ENCODE measurements at regions not wholly inside any gene's neighbourhood (a gene's known extent, or its start where the extent isn't known, plus 50 kb on each side); places are given as distances from the start of the nearest gene placed in this dataset.

- DNase-seq (ENCODE audit: low read depth): no peak
- no peak overlapping the region for H3K4me3 ChIP-seq (ENCODE audit: control insufficient read depth, low read depth, low read length)
- no peak for TF ChIP-seq CTCF (IDR thresholded peaks at IDR 0.05; ENCODE audit: control insufficient read depth, insufficient read depth, low read depth, low read length, missing control alignments)
These were observed 144.8 kb upstream of the RGPD4 start for GRCh38 chr2:107681936-107682335.

GRCh38 chr2:107684421-107684820, 142.3 kb upstream of the RGPD4 start:
- TF ChIP-seq CTCF (IDR thresholded peaks at IDR 0.05; ENCODE audit: control insufficient read depth, insufficient read depth, low read depth, low read length, missing control alignments): no peak
- no peak overlapping the region for H3K4me3 ChIP-seq (ENCODE audit: control insufficient read depth, low read depth, low read length)
- DNase-seq (ENCODE audit: low read depth): no peak

GRCh38 chr2:107685421-107685986, 141.2 kb upstream of the RGPD4 start:
- no peak for DNase-seq (ENCODE audit: low read depth)
- no peak for TF ChIP-seq CTCF (IDR thresholded peaks at IDR 0.05; ENCODE audit: control insufficient read depth, insufficient read depth, low read depth, low read length, missing control alignments)
- H3K4me3 ChIP-seq (ENCODE audit: control insufficient read depth, low read depth, low read length): no peak overlapping the region

- no peak for DNase-seq (ENCODE audit: low read depth)
- TF ChIP-seq CTCF (IDR thresholded peaks at IDR 0.05; ENCODE audit: control insufficient read depth, insufficient read depth, low read depth, low read length, missing control alignments): no peak
- H3K4me3 ChIP-seq (ENCODE audit: control insufficient read depth, low read depth, low read length): no peak overlapping the region
These were observed 139.6 kb upstream of the RGPD4 start for GRCh38 chr2:107687073-107687472.

- TF ChIP-seq CTCF (IDR thresholded peaks at IDR 0.05; ENCODE audit: control insufficient read depth, insufficient read depth, low read depth, low read length, missing control alignments): no peak
- H3K4me3 ChIP-seq (ENCODE audit: control insufficient read depth, low read depth, low read length): no peak overlapping the region
- no peak for DNase-seq (ENCODE audit: low read depth)
These were observed 138.6 kb upstream of the RGPD4 start for GRCh38 chr2:107688135-107688534.

- TF ChIP-seq CTCF (IDR thresholded peaks at IDR 0.05; ENCODE audit: control insufficient read depth, insufficient read depth, low read depth, low read length, missing control alignments): no peak
- no peak overlapping the region for H3K4me3 ChIP-seq (ENCODE audit: control insufficient read depth, low read depth, low read length)
- DNase-seq (ENCODE audit: low read depth): no peak
These were observed 133.1 kb upstream of the RGPD4 start for GRCh38 chr2:107693604-107694003.

GRCh38 chr2:107694667-107695066, 132.0 kb upstream of the RGPD4 start:
- no peak for DNase-seq (ENCODE audit: low read depth)
- TF ChIP-seq CTCF (IDR thresholded peaks at IDR 0.05; ENCODE audit: control insufficient read depth, insufficient read depth, low read depth, low read length, missing control alignments): no peak

More at GRCh38 chr2:107694667-107695066, 132.0 kb upstream of the RGPD4 start:
- no peak overlapping the region for H3K4me3 ChIP-seq (ENCODE audit: control insufficient read depth, low read depth, low read length)

Measured in AG09309 (cell line).